TTC549 (cell line): ENCODE measurements at regions not wholly inside any gene's neighbourhood (a gene's known extent, or its start where the extent isn't known, plus 50 kb on each side); places are given as distances from the start of the nearest gene placed in this dataset.

Experiments used
- FAIRE-seq: peaks from 2 replicates; lab custom pipeline; 2012; peaks lifted over from hg19 to GRCh38; lab: Jason Lieb, UNC

DNA sequence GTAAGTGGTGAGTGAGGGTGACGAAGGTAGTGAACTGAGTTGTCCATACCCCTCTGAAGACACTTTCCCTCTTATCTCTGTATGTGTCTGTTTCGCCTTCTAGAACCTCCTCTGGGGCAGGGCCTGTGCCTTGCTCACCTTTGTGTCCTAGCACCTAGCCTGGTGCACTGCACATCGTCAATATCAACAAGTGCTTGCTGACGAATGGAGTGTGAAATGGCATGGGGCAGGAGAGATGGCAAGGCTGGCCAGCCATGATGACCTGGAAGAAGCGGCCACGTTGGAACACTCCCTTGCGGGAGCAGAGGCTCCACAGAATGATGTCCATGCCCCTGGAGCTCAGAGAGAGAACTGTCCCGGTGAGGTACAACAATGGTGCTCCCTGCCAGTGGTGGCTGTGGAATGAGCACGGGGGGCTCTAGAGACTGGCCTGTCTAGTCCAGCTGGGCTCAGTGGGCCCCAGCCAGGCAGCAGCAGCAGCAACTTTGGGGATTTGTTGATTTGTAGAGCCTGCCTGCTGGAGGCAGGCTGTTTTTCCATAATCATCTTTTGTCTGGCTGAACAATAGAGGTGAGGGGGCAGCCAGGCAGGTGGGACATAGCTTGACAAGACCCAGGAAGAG, 112.2 kb upstream of the PJA1 start:
- no peak for FAIRE-seq

DNA sequence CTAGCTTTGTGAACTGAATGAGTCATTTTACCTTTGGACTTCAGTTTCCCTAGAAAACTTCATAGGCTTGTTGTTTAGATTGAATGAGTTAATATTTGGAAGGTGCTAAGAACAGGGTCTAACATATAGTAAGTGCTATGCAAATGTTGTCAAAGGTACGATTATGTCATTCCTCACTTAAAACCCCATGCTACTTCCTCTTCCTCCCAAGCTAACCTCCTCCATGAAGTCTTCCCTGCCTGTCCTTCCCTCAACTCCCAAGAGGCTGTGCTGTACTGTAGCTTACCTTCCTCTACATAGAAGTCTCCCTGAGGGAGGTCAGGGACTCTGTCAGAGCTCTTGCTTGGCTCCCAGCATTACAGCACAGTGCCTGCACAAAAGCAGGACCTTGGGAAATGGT, 103.4 kb upstream of the PJA1 start:
- no peak for FAIRE-seq

GRCh38 chrX:69264158-69264581, 98.9 kb upstream of the PJA1 start:
- no peak for FAIRE-seq

DNA sequence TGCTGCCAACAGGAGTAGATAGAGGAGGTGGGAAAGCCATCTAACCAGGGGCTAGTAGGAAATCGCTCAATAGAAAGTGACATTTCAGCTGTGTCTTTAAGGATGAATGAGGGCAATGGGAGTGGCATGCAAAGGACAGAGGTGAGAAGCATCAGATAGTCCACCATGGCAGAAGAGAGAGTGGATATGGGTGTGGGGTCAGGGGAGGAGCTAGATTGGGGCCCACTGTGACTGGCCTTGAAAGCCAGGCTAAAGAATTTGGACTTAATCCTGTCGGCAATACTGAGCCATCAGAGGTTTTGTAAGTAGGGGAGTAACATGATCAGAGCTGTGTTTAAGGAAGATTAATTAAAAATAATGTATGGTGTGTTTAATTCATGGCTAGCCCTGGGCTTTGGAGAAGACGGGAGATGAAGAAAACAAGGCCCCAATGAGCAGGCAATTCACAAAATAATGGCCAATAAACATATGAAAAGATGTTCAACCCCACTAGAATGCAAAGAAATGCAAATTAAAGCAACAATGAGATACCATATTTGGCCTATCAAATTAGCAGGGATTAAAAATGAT, 98.1 kb upstream of the PJA1 start:
- FAIRE-seq, result no peak

DNA sequence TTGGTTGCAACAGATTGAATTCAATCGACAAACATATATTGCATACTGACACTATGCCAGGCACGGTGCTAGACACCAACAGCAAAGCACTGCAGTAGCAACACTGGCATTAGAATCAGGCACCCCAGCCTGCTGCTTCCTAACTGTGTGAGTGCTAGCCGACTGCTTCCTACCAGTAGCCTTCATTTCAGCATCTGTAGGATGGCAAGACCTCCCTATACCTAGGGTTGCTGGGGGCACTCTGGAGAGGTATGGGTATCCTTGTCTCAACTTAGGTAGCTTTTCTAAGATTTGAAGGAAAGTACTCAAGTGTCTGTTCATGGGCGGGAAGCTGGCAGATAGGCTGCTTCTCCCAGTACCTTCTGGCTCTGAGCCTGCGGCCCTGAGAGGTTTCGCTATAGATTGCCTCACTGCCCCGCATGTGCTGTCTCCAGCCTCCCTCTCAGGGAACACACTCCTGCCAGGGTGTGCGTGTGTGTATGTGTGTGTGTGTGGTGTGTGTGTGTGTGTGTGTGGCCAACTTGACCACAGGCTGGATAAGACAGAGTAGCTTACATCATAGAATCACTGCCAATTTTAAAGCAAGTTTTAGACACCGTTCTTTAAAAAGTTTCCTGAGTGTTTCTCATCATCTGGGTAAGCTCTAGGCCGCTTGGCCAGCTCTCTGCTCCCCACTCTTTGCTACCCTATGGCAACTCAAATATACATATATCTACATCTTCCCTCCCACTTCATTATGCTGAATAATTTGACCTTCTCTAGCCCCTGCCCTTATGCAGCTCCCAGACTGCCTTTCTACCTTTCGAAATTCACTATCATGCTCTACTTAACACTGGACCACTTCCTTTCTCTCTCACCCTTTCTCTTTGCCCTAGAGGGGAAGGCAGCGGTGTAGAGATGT, 97.0 kb upstream of the PJA1 start:
- no peak for FAIRE-seq

- no peak for FAIRE-seq
Measured at GRCh38 chrX:69260169-69260568, 94.9 kb upstream of the PJA1 start.

GRCh38 chrX:69258893-69259292, 93.6 kb upstream of the PJA1 start:
- FAIRE-seq, result no peak

DNA sequence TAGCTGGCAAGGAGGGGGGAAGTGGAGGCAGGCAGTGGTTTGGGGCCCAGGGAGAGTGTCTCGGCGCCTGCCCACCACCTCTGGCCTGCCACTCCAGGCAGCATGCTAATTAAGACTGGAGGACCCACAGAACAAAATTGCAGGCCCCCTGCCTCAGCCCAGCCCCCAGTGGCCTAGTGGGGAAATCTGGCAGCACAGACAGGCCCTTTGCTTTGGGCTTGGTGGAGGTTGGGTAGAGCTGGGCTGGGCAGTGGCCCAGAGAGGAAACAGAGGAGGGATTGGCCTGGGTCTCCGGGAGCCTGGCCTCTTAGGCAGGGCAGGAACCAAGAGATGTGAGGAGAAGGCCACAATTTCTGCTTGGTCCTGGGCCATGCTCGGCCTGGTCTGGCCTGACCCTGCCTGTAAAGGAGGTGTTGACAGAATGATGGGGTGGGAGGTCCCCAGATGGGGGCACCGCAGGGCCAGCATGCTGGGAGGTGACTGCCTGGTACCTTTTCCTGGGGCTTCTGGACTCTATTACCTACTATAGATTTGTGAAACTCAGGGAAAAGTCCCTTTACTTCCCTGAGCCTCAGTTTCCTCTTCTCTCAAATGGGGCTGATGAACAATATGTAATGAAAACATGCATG, 92.4 kb upstream of the PJA1 start:
- FAIRE-seq, result no peak

GRCh38 chrX:69256291-69256565, 91.0 kb upstream of the PJA1 start:
- FAIRE-seq, result no peak

DNA sequence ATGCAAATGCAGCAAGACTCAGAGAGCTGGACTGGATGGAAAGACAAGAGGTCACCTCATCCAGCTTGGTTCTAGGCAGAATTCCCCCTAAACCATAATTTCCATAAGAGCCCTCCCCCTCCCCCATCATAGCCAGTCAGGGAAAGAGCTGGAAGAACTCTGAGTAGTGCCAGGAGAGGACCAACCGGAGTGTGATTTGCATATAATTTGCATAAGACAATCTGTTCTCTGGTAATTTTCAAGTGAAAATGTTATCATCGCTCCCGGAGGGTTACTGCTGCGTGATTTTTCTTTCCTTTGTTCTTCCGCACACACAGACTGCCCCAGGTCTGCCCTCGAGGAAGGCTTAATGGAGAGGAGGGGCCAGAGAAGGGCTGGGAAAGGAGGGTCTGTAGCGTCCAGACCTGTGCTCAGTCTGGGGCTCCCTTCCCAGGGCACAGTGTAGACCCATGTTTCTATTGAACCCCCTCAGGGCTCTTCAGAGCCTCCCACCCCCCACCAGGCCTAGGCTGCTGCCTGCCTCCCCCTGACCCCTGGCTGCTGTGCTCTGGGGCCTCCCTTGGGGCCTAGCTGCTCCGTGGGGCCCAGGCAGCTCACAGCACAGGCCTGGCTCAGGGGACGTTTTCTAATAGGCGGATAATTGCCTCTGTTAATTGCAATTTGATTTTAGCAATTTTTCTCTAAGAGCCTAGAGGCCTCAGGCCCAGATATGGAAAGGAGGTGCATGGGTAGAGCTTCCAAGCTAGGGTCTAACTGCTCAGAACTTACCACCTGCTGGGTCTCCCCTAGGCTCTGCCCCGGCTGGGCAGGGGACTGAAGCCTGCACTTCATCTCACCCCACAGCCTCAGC, 90.4 kb upstream of the PJA1 start:
- FAIRE-seq, result no peak

GRCh38 chrX:69253821-69254220, 88.6 kb upstream of the PJA1 start:
- FAIRE-seq, result no peak

GRCh38 chrX:69243276-69243675, 78.0 kb upstream of the PJA1 start:
- no peak for FAIRE-seq

DNA sequence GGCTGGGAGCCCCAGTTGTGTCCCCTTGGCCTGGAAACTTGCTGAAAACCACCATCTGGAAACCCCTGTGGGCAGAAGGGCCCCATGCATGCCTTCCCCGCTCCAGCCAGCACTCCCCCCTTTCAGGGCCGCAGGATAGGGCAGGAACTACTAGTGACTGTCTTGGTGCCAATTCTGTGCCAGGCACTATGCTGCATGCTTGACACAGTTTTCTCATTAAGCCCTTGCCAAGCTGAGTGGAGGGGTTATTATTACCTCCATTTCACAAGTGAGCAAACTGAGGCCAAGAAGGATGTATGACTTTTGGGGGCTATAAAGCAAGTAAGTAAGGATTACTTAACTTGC, 73.6 kb upstream of the PJA1 start:
- FAIRE-seq, result no peak

- no peak for FAIRE-seq
Measured at GRCh38 chrX:69238114-69238886, 73.0 kb upstream of the PJA1 start.

DNA sequence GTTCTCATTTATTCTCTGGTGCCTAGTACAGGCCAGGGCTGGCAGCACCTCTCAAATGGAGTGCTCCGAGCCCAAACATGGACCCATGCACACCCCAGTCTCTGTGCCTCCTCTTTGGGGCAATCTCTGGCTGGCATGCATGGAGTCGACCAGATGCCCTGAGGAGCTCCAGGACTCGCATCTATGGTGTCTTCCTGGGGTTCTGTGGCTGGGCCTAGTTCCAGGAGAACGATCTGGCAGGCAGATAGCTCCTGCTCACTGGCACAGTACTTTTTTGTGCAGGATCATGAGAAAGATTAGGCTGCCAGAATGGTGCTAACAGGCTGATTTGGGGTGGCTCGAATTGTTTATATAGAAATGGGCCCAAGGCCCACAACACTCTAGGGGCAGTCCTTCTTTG, 72.0 kb upstream of the PJA1 start:
- FAIRE-seq, result no peak

- FAIRE-seq, result no peak
Measured at GRCh38 chrX:69236641-69237040, 71.4 kb upstream of the PJA1 start.

- FAIRE-seq, result no peak
Measured at GRCh38 chrX:69234624-69235023, 69.4 kb upstream of the PJA1 start.

GRCh38 chrX:69232945-69233344, 67.7 kb upstream of the PJA1 start:
- FAIRE-seq, result no peak

DNA sequence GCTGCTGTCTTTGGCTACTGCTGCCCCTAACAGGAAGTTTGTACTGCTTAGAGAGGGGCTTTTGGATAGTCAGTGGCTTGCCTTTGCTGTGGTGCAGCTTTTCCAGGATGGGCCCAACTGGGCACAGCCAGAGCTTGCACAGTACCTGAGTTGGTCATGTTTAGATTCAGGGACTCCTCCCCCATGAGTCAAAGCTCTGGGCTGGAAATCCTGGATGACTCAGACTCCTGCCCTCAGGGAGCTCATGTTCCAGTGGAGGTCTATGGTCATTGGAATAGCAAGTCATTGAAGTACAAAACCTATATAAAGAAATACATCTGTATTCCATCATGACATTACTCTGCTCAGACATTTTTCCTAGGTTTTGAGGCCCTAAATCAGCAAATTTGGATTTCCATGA, 66.7 kb upstream of the PJA1 start:
- no peak for FAIRE-seq

DNA sequence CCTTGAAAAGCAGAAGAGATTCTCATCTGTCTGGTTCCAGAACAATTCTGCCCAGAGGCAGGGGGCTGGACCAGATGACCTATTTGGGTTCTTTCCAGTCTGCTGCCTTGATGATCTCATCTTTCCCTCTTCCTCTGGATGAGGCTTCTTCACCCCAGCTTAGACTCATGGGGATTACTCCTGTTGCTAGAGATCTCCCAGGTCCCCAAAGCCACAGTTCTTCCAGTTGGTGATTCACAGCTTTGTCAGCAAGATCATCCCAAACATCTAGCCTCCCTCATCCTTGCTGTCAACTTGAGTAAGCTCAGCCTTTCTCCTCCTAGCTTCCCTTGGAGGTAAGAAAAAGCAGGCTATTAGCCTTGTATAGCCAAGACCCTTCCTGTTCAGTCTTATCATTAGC, 64.2 kb upstream of the PJA1 start:
- no peak for FAIRE-seq

DNA sequence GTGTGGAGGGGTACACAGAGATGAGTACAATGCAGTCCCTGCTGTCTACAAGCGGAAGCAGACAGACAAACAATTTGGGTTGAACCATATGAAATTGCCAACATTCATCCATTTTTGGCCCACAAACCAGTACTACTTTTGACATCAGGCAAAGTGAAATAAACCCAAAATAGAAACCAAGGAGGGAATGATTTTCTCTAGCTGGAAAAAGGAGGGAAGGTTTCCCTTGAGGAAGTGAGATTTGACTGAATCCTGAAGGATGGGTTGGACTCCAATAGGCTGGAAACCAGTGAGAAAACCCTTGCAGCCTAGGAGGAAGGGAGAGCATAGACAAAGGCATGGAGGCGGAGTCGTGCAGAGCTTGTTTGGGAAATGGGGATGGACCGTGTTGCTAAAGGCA, 63.5 kb upstream of the PJA1 start:
- no peak for FAIRE-seq
